ENCODE measurements at regions not wholly inside any gene's neighbourhood (a gene's known extent, or its start where the extent isn't known, plus 50 kb on each side); places are given as distances from the start of the nearest gene placed in this dataset.
"Not testable (repeated sequence)": the region's sequence is repeated elsewhere in the genome, so short reads cannot be mapped to it uniquely, and the experiment has no call there.

DNA sequence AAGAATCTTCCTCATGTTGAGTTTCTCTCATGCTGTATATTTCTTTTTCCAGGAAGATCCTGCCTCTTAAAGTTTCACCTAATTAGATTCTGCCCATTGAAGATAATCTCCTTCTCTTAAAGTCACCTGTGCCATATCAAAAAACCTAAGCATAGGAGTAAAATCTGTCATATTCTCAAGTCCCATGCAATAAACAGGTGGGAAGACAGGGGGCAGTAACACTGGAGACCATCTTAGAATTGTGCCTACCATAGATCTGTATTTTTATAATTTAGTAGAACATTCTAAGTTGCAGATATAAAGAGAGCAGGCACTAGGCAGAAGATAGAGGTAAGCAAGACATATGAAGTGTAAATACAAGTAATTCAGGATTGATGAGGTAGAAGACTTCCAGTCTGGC, 763.5 kb upstream of the MANEA start:
- no peak for ATAC-seq

DNA sequence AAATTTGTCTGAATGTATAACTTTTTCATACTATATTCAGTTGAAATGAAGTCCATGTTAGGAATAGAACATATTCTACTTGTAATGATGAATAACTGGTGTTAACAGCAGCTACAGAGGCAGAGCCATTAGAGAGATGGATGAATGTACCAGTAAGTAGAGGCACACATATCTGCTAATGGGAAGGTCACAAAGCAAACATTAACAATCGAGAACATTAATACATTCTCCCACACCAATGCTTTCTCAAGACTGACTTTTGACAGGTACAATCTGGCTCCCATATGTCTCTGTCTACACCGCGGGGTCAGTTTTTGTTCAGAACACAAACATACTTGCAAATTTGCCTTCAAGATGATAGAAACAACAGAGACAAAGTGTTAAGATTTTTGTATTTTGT, 776.0 kb upstream of the MANEA start:
- intact Hi-C loops (cut with DNase I): no loop called here
- TF ChIP-seq, protein P1, sequence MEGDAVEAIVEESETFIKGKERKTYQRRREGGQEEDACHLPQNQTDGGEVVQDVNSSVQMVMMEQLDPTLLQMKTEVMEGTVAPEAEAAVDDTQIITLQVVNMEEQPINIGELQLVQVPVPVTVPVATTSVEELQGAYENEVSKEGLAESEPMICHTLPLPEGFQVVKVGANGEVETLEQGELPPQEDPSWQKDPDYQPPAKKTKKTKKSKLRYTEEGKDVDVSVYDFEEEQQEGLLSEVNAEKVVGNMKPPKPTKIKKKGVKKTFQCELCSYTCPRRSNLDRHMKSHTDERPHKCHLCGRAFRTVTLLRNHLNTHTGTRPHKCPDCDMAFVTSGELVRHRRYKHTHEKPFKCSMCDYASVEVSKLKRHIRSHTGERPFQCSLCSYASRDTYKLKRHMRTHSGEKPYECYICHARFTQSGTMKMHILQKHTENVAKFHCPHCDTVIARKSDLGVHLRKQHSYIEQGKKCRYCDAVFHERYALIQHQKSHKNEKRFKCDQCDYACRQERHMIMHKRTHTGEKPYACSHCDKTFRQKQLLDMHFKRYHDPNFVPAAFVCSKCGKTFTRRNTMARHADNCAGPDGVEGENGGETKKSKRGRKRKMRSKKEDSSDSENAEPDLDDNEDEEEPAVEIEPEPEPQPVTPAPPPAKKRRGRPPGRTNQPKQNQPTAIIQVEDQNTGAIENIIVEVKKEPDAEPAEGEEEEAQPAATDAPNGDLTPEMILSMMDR (IDR thresholded peaks at IDR 0.05): no peak
- 86 to 91% (median 90%) methylated on average over 3 of the region's 3 CpGs for whole genome bisulfite sequencing, 3 donors

More for the DNA sequence above, 763.5 kb upstream of the MANEA start:
- intact Hi-C loops (cut with DNase I): no loop called here
- Histone ChIP-seq H3K9me3 (no peaks in the 10 kb centered on the region), H3K36me3 (ENCODE audit: insufficient read depth in 1 of 2, low read depth in 1 of 2) (no peaks in the 10 kb centered on the region), H3K4me1 (no peaks in the 10 kb centered on the region), H3K27ac (no peak overlapping the region), H3K27me3 (ENCODE audit: insufficient read depth in 3 of 3, low read length in 2 of 3) (no peaks in the 10 kb centered on the region), H3K4me3 (no peak overlapping the region)
- TF ChIP-seq, protein P1 (IDR thresholded peaks at IDR 0.05): no peak
- DNase-seq: no peak

DNA sequence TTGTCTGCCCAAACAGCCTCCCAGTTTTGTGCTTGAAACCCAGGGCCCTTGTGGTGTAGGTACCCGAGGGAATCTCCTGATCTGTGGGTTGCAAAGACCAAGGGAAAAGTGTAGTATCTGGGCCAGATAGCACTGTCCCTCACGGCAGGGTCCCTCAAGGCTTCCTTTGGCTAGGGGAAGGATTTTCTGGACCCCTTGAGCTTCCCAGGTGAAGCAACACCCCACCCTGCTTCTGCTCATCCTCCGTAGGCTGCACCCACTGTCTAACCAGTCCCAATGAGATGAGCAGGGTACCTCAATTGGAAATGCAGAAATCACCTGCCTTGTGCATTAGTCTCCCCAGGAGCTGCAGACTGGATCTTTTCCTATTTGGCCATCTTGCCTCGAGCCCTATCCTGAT, 791.8 kb upstream of the MANEA start:
- 67 to 84% (median 74%) methylated on average over 4 of the region's 4 CpGs for WGBS, 3 donors
- intact Hi-C loops (cut with DNase I): no loop called here
- Histone ChIP-seq H3K27ac (no peak overlapping the region), H3K27me3 (ENCODE audit: insufficient read depth in 3 of 3, low read length in 2 of 3) (no peaks in the 10 kb centered on the region), H3K4me3 (no peak overlapping the region), H3K9me3 (no peaks in the 10 kb centered on the region), H3K4me1 (no peaks in the 10 kb centered on the region), H3K36me3 (ENCODE audit: insufficient read depth in 1 of 2, low read depth in 1 of 2) (no peaks in the 10 kb centered on the region)
- TF ChIP-seq, protein P1 (IDR thresholded peaks at IDR 0.05): no peak
- DNase-seq: no peak
- ATAC-seq: no peak

More for the DNA sequence above, 776.0 kb upstream of the MANEA start:
- H3K9me3 ChIP-seq: no peaks in the 10 kb centered on the region
- H3K4me1 ChIP-seq: no peaks in the 10 kb centered on the region
- H3K27me3 ChIP-seq (ENCODE audit: insufficient read depth in 3 of 3, low read length in 2 of 3): no peaks in the 10 kb centered on the region
- H3K36me3 ChIP-seq (ENCODE audit: insufficient read depth in 1 of 2, low read depth in 1 of 2): no peaks in the 10 kb centered on the region
- no peak for DNase-seq
- H3K27ac ChIP-seq: no peak overlapping the region
- ATAC-seq: no peak
- H3K4me3 ChIP-seq: no peak overlapping the region

DNA sequence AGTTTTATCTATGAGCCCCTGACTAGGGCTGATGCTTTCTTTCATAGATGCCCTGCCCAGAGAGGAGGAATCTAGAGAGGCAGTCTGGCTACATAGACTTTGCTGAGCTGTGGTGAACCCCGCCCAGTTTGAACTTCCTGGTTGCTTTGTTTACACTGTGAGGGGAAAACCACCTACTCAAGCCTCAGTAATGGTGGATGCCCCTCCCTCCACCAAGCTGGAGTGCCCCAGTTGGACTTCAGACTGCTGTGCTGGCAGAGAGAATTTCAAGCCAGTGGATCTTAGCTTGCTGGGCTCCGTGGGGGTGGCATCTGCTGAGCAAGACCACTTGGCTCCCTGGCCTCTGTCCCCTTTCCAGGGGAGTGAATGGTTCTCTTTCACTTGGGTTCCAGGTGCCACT, 792.3 kb upstream of the MANEA start:
- intact Hi-C loops (cut with DNase I); ATAC-seq; H3K27ac ChIP-seq; H3K9me3 ChIP-seq; H3K36me3 ChIP-seq (ENCODE audit: insufficient read depth in 1 of 2, low read depth in 1 of 2); DNase-seq; H3K4me3 ChIP-seq; H3K27me3 ChIP-seq (ENCODE audit: insufficient read depth in 3 of 3, low read length in 2 of 3); H3K4me1 ChIP-seq: not testable (repeated sequence)
- WGBS, 3 donors: 73 to 85% (median 81%) methylated on average over 2 of the region's 2 CpGs

DNA sequence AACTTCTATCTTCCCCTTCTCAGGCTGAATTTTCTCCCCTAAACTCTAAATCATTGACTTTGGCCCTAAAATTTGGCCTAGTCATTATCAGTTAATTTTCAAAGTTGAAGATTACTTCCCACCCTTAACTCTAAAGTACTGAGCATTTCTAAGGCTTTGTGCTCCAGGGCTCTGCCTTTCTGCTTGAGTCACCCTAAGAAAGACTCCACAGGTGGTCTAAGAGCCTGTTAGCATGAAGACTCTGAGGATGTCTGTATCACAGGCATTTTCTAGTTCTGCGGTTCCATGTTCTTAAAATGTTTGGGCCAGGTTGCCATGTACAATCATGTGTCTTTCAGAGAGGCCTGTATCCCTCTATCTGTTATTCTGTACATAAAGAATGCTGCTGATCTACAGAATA, 808.1 kb upstream of the MANEA start:
- no peak overlapping the region for H3K4me3 ChIP-seq
- TF ChIP-seq, protein P1 (IDR thresholded peaks at IDR 0.05): no peak
- no peak overlapping the region for H3K27ac ChIP-seq
- intact Hi-C loops (cut with DNase I): no loop called here
- H3K4me1 ChIP-seq: no peaks in the 10 kb centered on the region
- ATAC-seq (no peak), DNase-seq (no peak)
- H3K9me3 ChIP-seq: no peaks in the 10 kb centered on the region
- 86 to 98% (median 92%) methylated on average over 1 of the region's 1 CpG for WGBS, 3 donors
- no peaks in the 10 kb centered on the region for H3K27me3 ChIP-seq (ENCODE audit: insufficient read depth in 3 of 3, low read length in 2 of 3)
- no peaks in the 10 kb centered on the region for H3K36me3 ChIP-seq (ENCODE audit: insufficient read depth in 1 of 2, low read depth in 1 of 2)

Data from psoas muscle (tissue), 7 donors.